ENCODE measurements at regions not wholly inside any gene's neighbourhood (a gene's known extent, or its start where the extent isn't known, plus 50 kb on each side); places are given as distances from the start of the nearest gene placed in this dataset.
"Not testable (repeated sequence)": the region's sequence is repeated elsewhere in the genome, so short reads cannot be mapped to it uniquely, and the experiment has no call there.

GRCh38 chrX:74104356-74105015 lies 199.5 kb upstream of the ZCCHC13 start:
- H3F3A ChIP-seq (replicated peaks; ENCODE audit: insufficient read depth) = no peaks in the 10 kb centered on the region
- H3K27ac ChIP-seq (ENCODE audit: low read depth in 2 of 2, low read length in 1 of 2) = no peak overlapping the region
- H3K9me3 ChIP-seq = peaks cover 3% of the 10 kb centered on the region; the same call in 1 of the 2 replicates
- no peaks in the 10 kb centered on the region for H3K79me2 ChIP-seq (ENCODE audit: insufficient read depth)
- no peaks in the 10 kb centered on the region for H3K27me3 ChIP-seq (ENCODE audit: insufficient read depth)
- no peaks in the 10 kb centered on the region for H3K36me3 ChIP-seq (replicated peaks in 1 of 2; ENCODE audit: control insufficient read depth in 1 of 2, insufficient read depth in 2 of 2, low read length in 1 of 2)
- TF ChIP-seq REST (IDR thresholded peaks at IDR 0.05; ENCODE audit: low read depth, low read length) (no peak), SMC3 (IDR thresholded peaks at IDR 0.05; ENCODE audit: low read depth, low read length) (no peak), JUND (IDR thresholded peaks at IDR 0.05) (no peak), GABPA (IDR thresholded peaks at IDR 0.05; ENCODE audit: low read depth) (no peak), ZBTB33 (IDR thresholded peaks at IDR 0.05; ENCODE audit: borderline replicate concordance, low read depth) (no peak), CHD2 (IDR thresholded peaks at IDR 0.05; ENCODE audit: low read length, partially characterized antibody) (no peak), PBX3 (IDR thresholded peaks at IDR 0.05) (no peak)
- no peak overlapping the region; a peak in 1 of 4 replicates for H3K4me3 ChIP-seq (ENCODE audit: low read depth in 2 of 2, low read length in 1 of 2)
- no peak for DNase-seq
- no peak overlapping the region for H2AFZ ChIP-seq (ENCODE audit: low read depth)
- H3K4me1 ChIP-seq (ENCODE audit: control insufficient read depth in 1 of 2, insufficient read depth in 2 of 2, low read depth in 1 of 2, low read length in 1 of 2) = no peaks in the 10 kb centered on the region
- CTCF ChIA-PET = no interaction called here
- WGBS (ENCODE audit: low lambda C conversion rate) = 56% methylated on average over 3 of the region's 3 CpGs
- H4K20me1 ChIP-seq (ENCODE audit: insufficient read depth) = no peaks in the 10 kb centered on the region
- POLR2A ChIA-PET = no interaction called here
- no peak overlapping the region for H3K4me2 ChIP-seq
- no peak overlapping the region for H3K9ac ChIP-seq
- no peaks in the 10 kb centered on the region for H3K9me2 ChIP-seq

GRCh38 chrX:74098407-74098806 lies 205.6 kb upstream of the ZCCHC13 start:
- H3K4me3 ChIP-seq (ENCODE audit: low read depth in 2 of 2, low read length in 1 of 2); H3K36me3 ChIP-seq (replicated peaks in 1 of 2; ENCODE audit: control insufficient read depth in 1 of 2, insufficient read depth in 2 of 2, low read length in 1 of 2); H3K27me3 ChIP-seq (ENCODE audit: insufficient read depth); H3K27ac ChIP-seq (ENCODE audit: low read depth in 2 of 2, low read length in 1 of 2); H3K4me2 ChIP-seq; H3F3A ChIP-seq (replicated peaks; ENCODE audit: insufficient read depth); H3K4me1 ChIP-seq (ENCODE audit: control insufficient read depth in 1 of 2, insufficient read depth in 2 of 2, low read depth in 1 of 2, low read length in 1 of 2); DNase-seq; H4K20me1 ChIP-seq (ENCODE audit: insufficient read depth); H3K9ac ChIP-seq; H3K9me2 ChIP-seq; H2AFZ ChIP-seq (ENCODE audit: low read depth); CTCF ChIA-PET; H3K9me3 ChIP-seq; POLR2A ChIA-PET; H3K79me2 ChIP-seq (ENCODE audit: insufficient read depth): not testable (repeated sequence)
- WGBS (ENCODE audit: low lambda C conversion rate) = 82% methylated on average over 14 of the region's 31 CpGs

Measured in SK-N-SH (cell line).